BLaER1 (cell line): ENCODE measurements at regions not wholly inside any gene's neighbourhood (a gene's known extent, or its start where the extent isn't known, plus 50 kb on each side); places are given as distances from the start of the nearest gene placed in this dataset.
"Not testable (repeated sequence)": the region's sequence is repeated elsewhere in the genome, so short reads cannot be mapped to it uniquely, and the experiment has no call there.

Experiments used
- H3K27ac ChIP-seq: shearing (Covaris generic); formaldehyde crosslinking; 2 replicates; pipeline ENCODE4 v1.8.1; 2022
- H3K27me3 ChIP-seq: shearing (Covaris generic); formaldehyde crosslinking; 2 replicates; pipeline ENCODE4 v1.8.1; 2022
- H3K36me3 ChIP-seq: shearing (Covaris generic); formaldehyde crosslinking; 2 replicates; pipeline ENCODE4 v1.8.1; 2022
- H3K4me1 ChIP-seq: shearing (Covaris generic); formaldehyde crosslinking; 2 replicates; pipeline ENCODE4 v1.8.1; 2022
- H3K4me2 ChIP-seq: shearing (Covaris generic); formaldehyde crosslinking; 2 replicates; pipeline ENCODE4 v1.8.1; 2022
- H3K4me3 ChIP-seq: shearing (Covaris generic); formaldehyde crosslinking; 2 replicates; pipeline ENCODE4 v1.8.1; 2022
- H3K9ac ChIP-seq: shearing (Covaris generic); formaldehyde crosslinking; 2 replicates; pipeline ENCODE4 v1.8.1; 2022
- H3K9me3 ChIP-seq: shearing (Covaris generic); formaldehyde crosslinking; 2 replicates; pipeline ENCODE4 v1.8.1; 2022
- H4K20me1 ChIP-seq: shearing (Covaris generic); formaldehyde crosslinking; 2 replicates; pipeline ENCODE4 v1.8.1; 2022
- Cebpa-rat ChIP-seq: shearing (Covaris generic); IDR thresholded peaks from 2 replicates; pipeline ENCODE4 v1.8.1; 2022

- H3K27me3 ChIP-seq: no peaks in the 10 kb centered on the region
- no peaks in the 10 kb centered on the region for H4K20me1 ChIP-seq
- no peak overlapping the region for H3K27ac ChIP-seq
- no peak overlapping the region for H3K9ac ChIP-seq
- no peaks in the 10 kb centered on the region for H3K4me1 ChIP-seq
- no peaks in the 10 kb centered on the region for H3K36me3 ChIP-seq
- H3K4me3 ChIP-seq: no peak overlapping the region
- no peak overlapping the region for H3K4me2 ChIP-seq
- H3K9me3 ChIP-seq: no peaks in the 10 kb centered on the region
- TF ChIP-seq Cebpa-rat: no peak
Measured at GRCh38 chr4:162852642-162853041, 314.0 kb downstream of the NAF1 start.

- H3K4me1 ChIP-seq, H3K36me3 ChIP-seq, H3K4me2 ChIP-seq, H3K27me3 ChIP-seq, H3K9ac ChIP-seq, H3K4me3 ChIP-seq, H3K9me3 ChIP-seq, H3K27ac ChIP-seq, H4K20me1 ChIP-seq: not testable (repeated sequence)
Measured at GRCh38 chr4:162851241-162851758, 315.4 kb downstream of the NAF1 start.

- no peak for TF ChIP-seq Cebpa-rat
- no peak overlapping the region for H3K27ac ChIP-seq
- H3K4me2 ChIP-seq: no peak overlapping the region
- no peaks in the 10 kb centered on the region for H4K20me1 ChIP-seq
- no peaks in the 10 kb centered on the region for H3K36me3 ChIP-seq
- no peak overlapping the region for H3K9ac ChIP-seq
- no peaks in the 10 kb centered on the region for H3K9me3 ChIP-seq
- no peaks in the 10 kb centered on the region for H3K4me1 ChIP-seq
- no peaks in the 10 kb centered on the region for H3K27me3 ChIP-seq
- H3K4me3 ChIP-seq: no peak overlapping the region
Measured at GRCh38 chr4:162849937-162850336, 316.8 kb downstream of the NAF1 start.

GRCh38 chr4:162847945-162848549 is 318.6 kb downstream of the NAF1 start:
- no peak overlapping the region for H3K9ac ChIP-seq

GRCh38 chr4:162841753-162842152 is 324.9 kb downstream of the NAF1 start:
- no peak overlapping the region for H3K4me3 ChIP-seq
- H3K4me1 ChIP-seq: no peaks in the 10 kb centered on the region
- H3K27me3 ChIP-seq: no peaks in the 10 kb centered on the region
- no peaks in the 10 kb centered on the region for H3K9me3 ChIP-seq
- TF ChIP-seq Cebpa-rat: no peak
- H3K9ac ChIP-seq: no peak overlapping the region
- no peak overlapping the region for H3K4me2 ChIP-seq
- H3K36me3 ChIP-seq: no peaks in the 10 kb centered on the region
- no peaks in the 10 kb centered on the region for H4K20me1 ChIP-seq
- no peak overlapping the region for H3K27ac ChIP-seq

More at GRCh38 chr4:162847945-162848549, 318.6 kb downstream of the NAF1 start:
- H4K20me1 ChIP-seq: no peaks in the 10 kb centered on the region
- no peak overlapping the region for H3K27ac ChIP-seq
- H3K4me1 ChIP-seq: no peaks in the 10 kb centered on the region
- H3K9me3 ChIP-seq: no peaks in the 10 kb centered on the region
- no peaks in the 10 kb centered on the region for H3K36me3 ChIP-seq
- no peaks in the 10 kb centered on the region for H3K27me3 ChIP-seq
- no peak for TF ChIP-seq Cebpa-rat
- H3K4me3 ChIP-seq: no peak overlapping the region
- no peak overlapping the region for H3K4me2 ChIP-seq

- TF ChIP-seq Cebpa-rat: no peak
- H3K27ac ChIP-seq: no peak overlapping the region
- no peaks in the 10 kb centered on the region for H3K4me1 ChIP-seq
- no peaks in the 10 kb centered on the region for H3K27me3 ChIP-seq
- H3K36me3 ChIP-seq: no peaks in the 10 kb centered on the region
- H3K4me3 ChIP-seq: no peak overlapping the region
- H3K9me3 ChIP-seq: peaks cover 6% of the 10 kb centered on the region; the same call in 1 of the 2 replicates
- no peaks in the 10 kb centered on the region for H4K20me1 ChIP-seq
- no peak overlapping the region for H3K4me2 ChIP-seq
- no peak overlapping the region for H3K9ac ChIP-seq
Measured at GRCh38 chr4:162839814-162840213, 326.9 kb downstream of the NAF1 start.

- TF ChIP-seq Cebpa-rat: no peak
- Histone ChIP-seq H3K36me3 (no peaks in the 10 kb centered on the region), H3K9ac (no peak overlapping the region), H3K9me3 (peaks cover 6% of the 10 kb centered on the region; the same call in 1 of the 2 replicates), H3K4me2 (no peak overlapping the region), H3K27me3 (no peaks in the 10 kb centered on the region), H3K27ac (no peak overlapping the region), H4K20me1 (no peaks in the 10 kb centered on the region), H3K4me3 (no peak overlapping the region), H3K4me1 (no peaks in the 10 kb centered on the region)
Measured at GRCh38 chr4:162838671-162839070, 328.0 kb downstream of the NAF1 start.

GRCh38 chr4:162837679-162838078 is 329.0 kb downstream of the NAF1 start:
- Histone ChIP-seq H3K27me3 (no peaks in the 10 kb centered on the region), H3K4me2 (no peak overlapping the region), H3K4me1 (no peaks in the 10 kb centered on the region), H4K20me1 (no peaks in the 10 kb centered on the region), H3K9ac (no peak overlapping the region), H3K9me3 (peaks cover 6% of the 10 kb centered on the region; the same call in 1 of the 2 replicates), H3K27ac (no peak overlapping the region), H3K4me3 (no peak overlapping the region), H3K36me3 (no peaks in the 10 kb centered on the region)
- no peak for TF ChIP-seq Cebpa-rat

- Histone ChIP-seq H3K27ac (no peak overlapping the region), H3K4me3 (no peak overlapping the region), H3K9ac (no peak overlapping the region), H4K20me1 (no peaks in the 10 kb centered on the region), H3K4me2 (no peak overlapping the region), H3K27me3 (no peaks in the 10 kb centered on the region), H3K4me1 (no peaks in the 10 kb centered on the region), H3K36me3 (no peaks in the 10 kb centered on the region), H3K9me3 (peaks cover 6% of the 10 kb centered on the region; the same call in 1 of the 2 replicates)
- TF ChIP-seq Cebpa-rat: no peak
Measured at GRCh38 chr4:162837241-162837640, 329.4 kb downstream of the NAF1 start.

GRCh38 chr4:162836773-162837172 is 329.9 kb downstream of the NAF1 start:
- H3K4me3 ChIP-seq: no peak overlapping the region
- no peaks in the 10 kb centered on the region for H3K4me1 ChIP-seq
- H3K27me3 ChIP-seq: no peaks in the 10 kb centered on the region
- H3K36me3 ChIP-seq: no peaks in the 10 kb centered on the region
- TF ChIP-seq Cebpa-rat: no peak
- H3K9me3 ChIP-seq: peaks cover 6% of the 10 kb centered on the region; the same call in 1 of the 2 replicates
- no peak overlapping the region for H3K4me2 ChIP-seq
- H3K9ac ChIP-seq: no peak overlapping the region
- H4K20me1 ChIP-seq: no peaks in the 10 kb centered on the region
- no peak overlapping the region for H3K27ac ChIP-seq

- H3K27ac ChIP-seq, H3K4me2 ChIP-seq, H3K27me3 ChIP-seq, H3K4me3 ChIP-seq, H4K20me1 ChIP-seq, H3K9ac ChIP-seq, H3K36me3 ChIP-seq, H3K4me1 ChIP-seq, H3K9me3 ChIP-seq: not testable (repeated sequence)
Measured at GRCh38 chr4:162836258-162836657, 330.4 kb downstream of the NAF1 start.
